ENCODE measurements at regions not wholly inside any gene's neighbourhood (a gene's known extent, or its start where the extent isn't known, plus 50 kb on each side); places are given as distances from the start of the nearest gene placed in this dataset.

DNA sequence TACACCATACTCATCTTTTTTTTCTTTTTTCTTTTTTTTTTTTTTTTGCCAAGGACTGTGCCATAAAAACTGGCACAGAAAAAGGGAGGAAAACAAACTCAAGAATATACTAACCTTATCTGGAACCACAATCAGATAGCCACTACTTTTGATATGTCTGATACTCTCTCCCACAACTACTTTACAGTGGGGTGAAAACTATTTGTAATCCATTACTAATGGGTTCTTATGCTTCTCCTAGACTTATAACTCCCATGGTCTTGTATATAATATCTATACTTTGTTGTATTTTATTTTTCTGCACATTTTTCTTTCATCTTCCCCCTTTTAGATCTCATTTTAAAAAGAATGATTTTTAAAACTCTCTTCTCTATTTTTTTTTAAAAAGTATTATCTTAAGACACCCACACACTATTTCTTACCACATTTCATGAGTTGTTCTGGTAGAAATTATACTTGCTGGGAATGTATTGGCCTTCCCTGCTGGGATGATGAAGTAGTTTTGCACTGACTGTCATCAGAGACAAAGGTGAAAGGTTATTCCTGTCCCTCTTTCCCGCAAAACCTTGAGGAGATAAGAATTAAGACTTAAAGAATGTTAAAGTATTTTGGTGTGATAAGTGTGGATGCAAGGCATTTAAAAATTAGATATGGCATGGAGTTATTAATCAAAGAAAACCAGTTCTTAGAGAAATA, 146.7 kb upstream of the KLF12 start:
- intact Hi-C loops (cut with micrococcal nuclease; ENCODE audit: unreplicated experiment), result no loop called here
- H3K27ac ChIP-seq (ENCODE audit: control insufficient read depth, insufficient read depth), result no peak overlapping the region
- H2AFZ ChIP-seq (ENCODE audit: control insufficient read depth, low read depth, low read length), result no peak overlapping the region
- H3K36me3 ChIP-seq (ENCODE audit: control insufficient read depth in 2 of 2, insufficient read depth in 2 of 2, low read length in 1 of 2), result no peaks in the 10 kb centered on the region
- no peak overlapping the region for H3K9ac ChIP-seq (ENCODE audit: control insufficient read depth, insufficient read depth, low read length)
- FAIRE-seq, result no peak
- SMC1A ChIA-PET (ENCODE audit: uncharacterized antibody, unreplicated experiment), result no interaction called here
- no peak for TF ChIP-seq MXI1 (IDR thresholded peaks at IDR 0.05; ENCODE audit: low read depth, low read length)
- no peaks in the 10 kb centered on the region for H3K27me3 ChIP-seq (replicated peaks in 1 of 2; ENCODE audit: control insufficient read depth in 2 of 2, insufficient read depth in 2 of 2, low read length in 1 of 2)
- ATAC-seq, result no peak
- no peak overlapping the region for H3K4me2 ChIP-seq (ENCODE audit: control insufficient read depth, insufficient read depth)
- H3K9me3 ChIP-seq (replicated peaks; ENCODE audit: control insufficient read depth, insufficient read depth, low read length), result no peaks in the 10 kb centered on the region
- WGBS (ENCODE audit: insufficient coverage, insufficient replicate concordance, low lambda C conversion rate, missing lambda C conversion rate), result 0% methylated on average over 1 of the region's 1 CpG
- no peaks in the 10 kb centered on the region for H3K79me2 ChIP-seq (ENCODE audit: control insufficient read depth, insufficient read depth, low read length)
- H3K4me1 ChIP-seq (ENCODE audit: control insufficient read depth, insufficient read depth, low read length), result no peaks in the 10 kb centered on the region
- no peak for DNase-seq (ENCODE audit: low read depth, low spot score)
- RAD21 ChIA-PET (ENCODE audit: unreplicated experiment), result no interaction called here
- in situ Hi-C loops (cut with MboI), result loop anchor here (10.0 kb wide), 1 partner anchor 526 kb away; no protein-coding TSS in a partner anchor
- H3K4me3 ChIP-seq, result no peak overlapping the region
- BruUV-seq (replicated peaks), result no TSS peak
- no peaks in the 10 kb centered on the region for H4K20me1 ChIP-seq (ENCODE audit: control insufficient read depth, insufficient read depth)
- CTCF ChIA-PET, result no interaction called here
- POLR2A ChIA-PET, result no interaction called here

DNA sequence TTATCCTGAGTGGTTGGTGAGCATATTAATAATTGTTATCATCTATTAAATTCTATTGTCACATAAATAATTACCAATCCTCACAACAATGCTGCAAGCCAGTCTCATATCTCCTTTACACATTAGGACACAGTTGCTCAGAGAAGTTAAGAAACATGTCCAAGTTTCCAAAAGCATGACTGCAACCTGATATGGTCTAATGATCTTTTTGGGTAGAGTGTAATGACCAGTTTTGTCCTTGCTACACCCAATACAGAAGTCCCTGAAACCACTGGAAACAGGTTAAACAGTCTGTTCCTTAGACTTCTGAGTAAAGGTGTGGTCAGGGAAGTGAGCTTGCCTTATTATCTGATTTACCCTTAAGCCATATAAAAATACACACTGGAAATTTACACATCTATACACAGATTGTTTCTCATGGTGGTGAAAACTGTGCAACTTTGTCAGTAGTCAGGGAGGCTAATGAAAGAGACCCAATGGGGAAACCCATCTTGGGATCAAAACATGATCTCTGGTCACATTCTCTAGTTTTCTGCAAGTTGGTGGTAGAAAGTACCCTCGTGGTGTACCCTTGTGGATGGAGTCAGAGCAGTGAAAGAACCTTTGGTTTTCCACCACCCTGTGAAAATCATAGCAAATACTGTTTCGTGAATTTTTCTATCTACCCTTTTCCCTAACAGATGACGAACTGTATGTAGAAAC, 146.0 kb upstream of the KLF12 start:
- Histone ChIP-seq H2AFZ (ENCODE audit: control insufficient read depth, low read depth, low read length) (no peak overlapping the region), H3K27ac (ENCODE audit: control insufficient read depth, insufficient read depth) (no peak overlapping the region), H3K9me3 (replicated peaks; ENCODE audit: control insufficient read depth, insufficient read depth, low read length) (no peaks in the 10 kb centered on the region), H4K20me1 (ENCODE audit: control insufficient read depth, insufficient read depth) (no peaks in the 10 kb centered on the region), H3K4me1 (ENCODE audit: control insufficient read depth, insufficient read depth, low read length) (no peaks in the 10 kb centered on the region), H3K36me3 (ENCODE audit: control insufficient read depth in 2 of 2, insufficient read depth in 2 of 2, low read length in 1 of 2) (no peaks in the 10 kb centered on the region), H3K4me2 (ENCODE audit: control insufficient read depth, insufficient read depth) (no peak overlapping the region), H3K79me2 (ENCODE audit: control insufficient read depth, insufficient read depth, low read length) (no peaks in the 10 kb centered on the region), H3K9ac (ENCODE audit: control insufficient read depth, insufficient read depth, low read length) (no peak overlapping the region), H3K27me3 (replicated peaks in 1 of 2; ENCODE audit: control insufficient read depth in 2 of 2, insufficient read depth in 2 of 2, low read length in 1 of 2) (no peaks in the 10 kb centered on the region), H3K4me3 (no peak overlapping the region)
- no TSS peak for BruUV-seq (replicated peaks)
- CTCF ChIA-PET, result no interaction called here
- RAD21 ChIA-PET (ENCODE audit: unreplicated experiment), result no interaction called here
- TF ChIP-seq, protein P1, sequence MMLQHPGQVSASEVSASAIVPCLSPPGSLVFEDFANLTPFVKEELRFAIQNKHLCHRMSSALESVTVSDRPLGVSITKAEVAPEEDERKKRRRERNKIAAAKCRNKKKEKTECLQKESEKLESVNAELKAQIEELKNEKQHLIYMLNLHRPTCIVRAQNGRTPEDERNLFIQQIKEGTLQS (IDR thresholded peaks at IDR 0.05; ENCODE audit: borderline replicate concordance, extremely low read depth, low read depth, low read length), result no peak
- TF ChIP-seq NFXL1 (IDR thresholded peaks at IDR 0.05; ENCODE audit: borderline replicate concordance), result no peak
- TF ChIP-seq ZNF217 (IDR thresholded peaks at IDR 0.05), result no peak
- TF ChIP-seq SIN3A (IDR thresholded peaks at IDR 0.05; ENCODE audit: low read depth, low read length), result no peak
- no peak for TF ChIP-seq NR2C1 (IDR thresholded peaks at IDR 0.05)
- no peak for TF ChIP-seq RAD51 (IDR thresholded peaks at IDR 0.05)
- no peak for TF ChIP-seq POU2F2 (IDR thresholded peaks at IDR 0.05; ENCODE audit: borderline replicate concordance, low read depth, low read length)
- TF ChIP-seq, protein P2, sequence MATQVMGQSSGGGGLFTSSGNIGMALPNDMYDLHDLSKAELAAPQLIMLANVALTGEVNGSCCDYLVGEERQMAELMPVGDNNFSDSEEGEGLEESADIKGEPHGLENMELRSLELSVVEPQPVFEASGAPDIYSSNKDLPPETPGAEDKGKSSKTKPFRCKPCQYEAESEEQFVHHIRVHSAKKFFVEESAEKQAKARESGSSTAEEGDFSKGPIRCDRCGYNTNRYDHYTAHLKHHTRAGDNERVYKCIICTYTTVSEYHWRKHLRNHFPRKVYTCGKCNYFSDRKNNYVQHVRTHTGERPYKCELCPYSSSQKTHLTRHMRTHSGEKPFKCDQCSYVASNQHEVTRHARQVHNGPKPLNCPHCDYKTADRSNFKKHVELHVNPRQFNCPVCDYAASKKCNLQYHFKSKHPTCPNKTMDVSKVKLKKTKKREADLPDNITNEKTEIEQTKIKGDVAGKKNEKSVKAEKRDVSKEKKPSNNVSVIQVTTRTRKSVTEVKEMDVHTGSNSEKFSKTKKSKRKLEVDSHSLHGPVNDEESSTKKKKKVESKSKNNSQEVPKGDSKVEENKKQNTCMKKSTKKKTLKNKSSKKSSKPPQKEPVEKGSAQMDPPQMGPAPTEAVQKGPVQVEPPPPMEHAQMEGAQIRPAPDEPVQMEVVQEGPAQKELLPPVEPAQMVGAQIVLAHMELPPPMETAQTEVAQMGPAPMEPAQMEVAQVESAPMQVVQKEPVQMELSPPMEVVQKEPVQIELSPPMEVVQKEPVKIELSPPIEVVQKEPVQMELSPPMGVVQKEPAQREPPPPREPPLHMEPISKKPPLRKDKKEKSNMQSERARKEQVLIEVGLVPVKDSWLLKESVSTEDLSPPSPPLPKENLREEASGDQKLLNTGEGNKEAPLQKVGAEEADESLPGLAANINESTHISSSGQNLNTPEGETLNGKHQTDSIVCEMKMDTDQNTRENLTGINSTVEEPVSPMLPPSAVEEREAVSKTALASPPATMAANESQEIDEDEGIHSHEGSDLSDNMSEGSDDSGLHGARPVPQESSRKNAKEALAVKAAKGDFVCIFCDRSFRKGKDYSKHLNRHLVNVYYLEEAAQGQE (IDR thresholded peaks at IDR 0.05; ENCODE audit: low read depth, low read length), result no peak
- TF ChIP-seq STAT3 (IDR thresholded peaks at IDR 0.05; ENCODE audit: low read depth, low read length), result no peak
- TF ChIP-seq TARDBP (IDR thresholded peaks at IDR 0.05; ENCODE audit: borderline replicate concordance), result no peak
- DNase-seq (ENCODE audit: low read depth, low spot score), result no peak
- in situ Hi-C loops (cut with MboI) (loop anchor here (10.0 kb wide), 1 partner anchor 525 kb away; no protein-coding TSS in a partner anchor), intact Hi-C loops (cut with micrococcal nuclease; ENCODE audit: unreplicated experiment) (no loop called here)
- WGBS (ENCODE audit: insufficient coverage, insufficient replicate concordance, low lambda C conversion rate, missing lambda C conversion rate), result 35% methylated on average over 3 of the region's 3 CpGs
- SMC1A ChIA-PET (ENCODE audit: uncharacterized antibody, unreplicated experiment), result no interaction called here
- POLR2A ChIA-PET, result no interaction called here
- ATAC-seq, result no peak
- FAIRE-seq, result no peak
